IMR-90 (cell line): ENCODE measurements at regions not wholly inside any gene's neighbourhood (a gene's known extent, or its start where the extent isn't known, plus 50 kb on each side); places are given as distances from the start of the nearest gene placed in this dataset.

ENCODE experiments used
- ATAC-seq: fragments of 200-7000 bp; cut with Tn5 transposase; 2 replicates; pipeline ENCODE4 v1.9.1; 2020; ENCODE audit warnings: low read depth, mild to moderate bottlenecking, moderate library complexity
- BruUV-seq: library from RNA; stranded (reverse); fragments of 400-500 nt; replicated peaks from 2 replicates; lab custom pipeline; 2021; lab: Mats Ljungman, UMichigan
- CTCF ChIA-PET: fragments of 300-600 bp; formaldehyde crosslinking; extraction: SDS; loops from one replicate; lab custom pipeline; 2021; ENCODE audit warnings: antibody characterized with exemption; lab: Yijun Ruan, JAX
- POLR2A ChIA-PET: fragments of 300-600 bp; sonication (Branson Sonifier 250); formaldehyde crosslinking; loops from one replicate; lab custom pipeline; 2022; ENCODE audit warnings: antibody characterized with exemption; ENCODE audit not compliant: unreplicated experiment; lab: Charles Lee
- DNase-seq: peaks from one replicate; pipeline ENCODE4 v3.0.0; 2013
- H2AFZ ChIP-seq: replicated peaks from 2 replicates; pipeline ENCODE3; 2013; ENCODE audit warnings: low read length, mild to moderate bottlenecking; ENCODE audit not compliant: poor library complexity
- H2AK5ac ChIP-seq: 2 replicates; pipeline ENCODE4 v1.6.1; 2013; ENCODE audit warnings: low read depth, low read length, inconsistent platforms
- H2AK9ac ChIP-seq: replicated peaks from 2 replicates; pipeline ENCODE3; 2013; ENCODE audit warnings: mild to moderate bottlenecking, low read depth, low read length, moderate library complexity; ENCODE audit not compliant: poor library complexity
- H2BK120ac ChIP-seq: 2 replicates; pipeline ENCODE4 v1.6.1; 2013; ENCODE audit warnings: low read depth, low read length, inconsistent platforms
- H2BK15ac ChIP-seq: 3 replicates; pipeline ENCODE4 v1.6.1; 2013; ENCODE audit warnings: low read depth, low read length, inconsistent platforms
- H2BK20ac ChIP-seq: 2 replicates; pipeline ENCODE4 v1.6.1; 2013; ENCODE audit warnings: low read depth, mild to moderate bottlenecking, inconsistent platforms, low read length, moderate library complexity
- H2BK5ac ChIP-seq: 2 replicates; pipeline ENCODE4 v1.6.1; 2013; ENCODE audit warnings: mild to moderate bottlenecking, low read depth, low read length, inconsistent platforms; ENCODE audit not compliant: poor library complexity, severe bottlenecking
- H3K14ac ChIP-seq: replicated peaks from 2 replicates; pipeline ENCODE4 v1.6.1; 2013; ENCODE audit warnings: low read depth, low read length, inconsistent platforms
- H3K18ac ChIP-seq: 2 replicates; pipeline ENCODE4 v1.6.1; 2013; ENCODE audit warnings: low read depth, low read length, control low read depth
- H3K23ac ChIP-seq: 2 replicates; pipeline ENCODE4 v1.6.1; 2013; ENCODE audit warnings: low read depth, low read length, inconsistent platforms
- H3K27ac ChIP-seq: 2 replicates; pipeline ENCODE4 v1.5.1; 2013; ENCODE audit warnings: mild to moderate bottlenecking, control low read depth, low read length; ENCODE audit not compliant: insufficient read depth
- H3K27me3 ChIP-seq: 2 replicates; pipeline ENCODE4 v1.6.1; 2013; ENCODE audit warnings: low read length; ENCODE audit not compliant: control insufficient read depth, insufficient read depth
- H3K36me3 ChIP-seq: 2 replicates; pipeline ENCODE4 v1.6.1; 2013; ENCODE audit warnings: low read length, mixed read lengths; ENCODE audit not compliant: control insufficient read depth, insufficient read depth
- H3K4ac ChIP-seq: 2 replicates; pipeline ENCODE4 v1.6.1; 2013; ENCODE audit warnings: low read depth, low read length, inconsistent platforms
- H3K4me1 ChIP-seq: 2 replicates; pipeline ENCODE4 v1.6.1; 2013; ENCODE audit warnings: low read length, mixed read lengths; ENCODE audit not compliant: control insufficient read depth, insufficient read depth
- H3K4me2 ChIP-seq: 2 replicates; pipeline ENCODE4 v1.6.1; 2013; ENCODE audit warnings: low read depth, mild to moderate bottlenecking, control low read depth, low read length, moderate library complexity
- H3K4me3 ChIP-seq: 2 replicates; pipeline ENCODE4 v1.5.1; 2013; ENCODE audit warnings: low read depth, mild to moderate bottlenecking, control low read depth, low read length, moderate library complexity; ENCODE audit not compliant: insufficient read depth
- H3K56ac ChIP-seq: 2 replicates; pipeline ENCODE4 v1.6.1; 2013; ENCODE audit warnings: low read length, inconsistent platforms; ENCODE audit not compliant: insufficient read depth; ENCODE audit errors: extremely low read depth
- H3K79me1 ChIP-seq, 2 experiments: 2 replicates each; pipeline ENCODE4 v1.6.1; 2013; ENCODE audit warnings: low read length in 2 of 2, inconsistent platforms in 1 of 2, low read depth in 1 of 2
- H3K9ac ChIP-seq: 2 replicates; pipeline ENCODE4 v1.6.1; 2013; ENCODE audit warnings: low read depth, low read length, control low read depth
- H3K9me1 ChIP-seq: 2 replicates; pipeline ENCODE4 v1.6.1; 2013; ENCODE audit warnings: low read length, inconsistent platforms; ENCODE audit not compliant: insufficient read depth
- H3K9me3 ChIP-seq: 2 replicates; pipeline ENCODE4 v1.6.1; 2013; ENCODE audit warnings: low read length; ENCODE audit not compliant: control insufficient read depth, insufficient read depth
- H4K20me1 ChIP-seq: 2 replicates; pipeline ENCODE4 v1.6.1; 2013; ENCODE audit warnings: low read length, inconsistent platforms; ENCODE audit not compliant: insufficient read depth
- H4K5ac ChIP-seq: 2 replicates; pipeline ENCODE4 v1.6.1; 2013; ENCODE audit warnings: mild to moderate bottlenecking, low read depth, low read length, control low read depth
- H4K8ac ChIP-seq, 2 experiments: 2 replicates each; pipeline ENCODE4 v1.6.1; 2013; ENCODE audit warnings: low read depth in 2 of 2, low read length in 2 of 2, control low read depth in 1 of 2, inconsistent platforms in 1 of 2
- H4K91ac ChIP-seq: 2 replicates; pipeline ENCODE4 v1.6.1; 2013; ENCODE audit warnings: low read depth, low read length, inconsistent platforms; ENCODE audit not compliant: insufficient read depth
- BHLHE40 ChIP-seq: fragments of 150-350 bp; IDR thresholded peaks from 2 replicates; pipeline ENCODE4 v1.6.1; 2016; ENCODE audit warnings: mild to moderate bottlenecking, low read depth, low read length
- CEBPB ChIP-seq: IDR thresholded peaks from 2 replicates; pipeline ENCODE4 v1.6.1; 2012; ENCODE audit warnings: low read depth, low read length, improper control_type of control experiment
- CHD1 ChIP-seq: IDR thresholded peaks from 2 replicates; pipeline ENCODE4 v1.6.1; 2012; ENCODE audit warnings: low read depth, low read length, improper control_type of control experiment
- CTCF ChIP-seq: conservative IDR thresholded peaks from 2 replicates; pipeline ENCODE4 v1.5.1; 2012; ENCODE audit warnings: mild to moderate bottlenecking, low read depth, low read length, improper control_type of control experiment
- ELK1 ChIP-seq: fragments of 150-350 bp; IDR thresholded peaks from 2 replicates; pipeline ENCODE4 v1.6.1; 2016; ENCODE audit warnings: low read depth, mild to moderate bottlenecking, low read length, moderate library complexity, borderline replicate concordance
- FOS ChIP-seq: fragments of 150-350 bp; IDR thresholded peaks from 2 replicates; pipeline ENCODE4 v1.6.1; 2016; ENCODE audit warnings: low read depth, low read length
- MAFK ChIP-seq: IDR thresholded peaks from 2 replicates; pipeline ENCODE4 v1.6.1; 2012; ENCODE audit warnings: low read depth, low read length, improper control_type of control experiment
- MAZ ChIP-seq: IDR thresholded peaks from 2 replicates; pipeline ENCODE4 v1.6.1; 2012; ENCODE audit warnings: low read depth, mild to moderate bottlenecking, low read length, improper control_type of control experiment, moderate library complexity, borderline replicate concordance
- MXI1 ChIP-seq: IDR thresholded peaks from 2 replicates; pipeline ENCODE4 v1.6.1; 2012; ENCODE audit warnings: low read depth, mild to moderate bottlenecking, low read length, moderate library complexity, borderline replicate concordance
- NFE2L2 ChIP-seq: fragments of 150-350 bp; IDR thresholded peaks from 2 replicates; pipeline ENCODE4 v1.6.1; 2016; ENCODE audit warnings: low read depth, mild to moderate bottlenecking, low read length
- POLR2A ChIP-seq: IDR thresholded peaks from 2 replicates; pipeline ENCODE4 v1.6.1; 2012; ENCODE audit warnings: mild to moderate bottlenecking, low read depth, low read length
- RFX5 ChIP-seq: IDR thresholded peaks from 2 replicates; pipeline ENCODE4 v1.8.0; 2012; ENCODE audit warnings: low read depth, mild to moderate bottlenecking, low read length, moderate library complexity
- SMC3 ChIP-seq: fragments of 150-350 bp; IDR thresholded peaks from 2 replicates; pipeline ENCODE4 v1.6.1; 2016; ENCODE audit warnings: low read depth, mild to moderate bottlenecking, antibody characterized with exemption, low read length, moderate library complexity
- USF2 ChIP-seq: fragments of 150-350 bp; IDR thresholded peaks from 2 replicates; pipeline ENCODE4 v1.6.1; 2017; ENCODE audit warnings: mild to moderate bottlenecking, antibody characterized with exemption, low read length, low read depth
- WGBS, 2 experiments: methylation state at CpG; one replicate each; pipeline versions ENCODE4 v1.1.5 to v1.1.7; 2013; ENCODE audit warnings: missing lambda C conversion rate in 2 of 2; ENCODE audit not compliant: insufficient read length in 1 of 2; ENCODE audit errors: extremely low coverage in 2 of 2; 5-methylcytosine and 5-hydroxymethylcytosine counted together
- dilution Hi-C: fragments of 300-500 bp; cut with HindIII; formaldehyde crosslinking; loops from one replicate; pipeline ENCODE4 v1.14.3; 2018; ENCODE audit warnings: low sequenced_read_pairs; ENCODE audit not compliant: unreplicated experiment
- in situ Hi-C: fragments of 300-500 bp; cut with MboI; formaldehyde crosslinking; loops from 3 replicates; pipeline ENCODE4 v1.14.3; 2019; ENCODE audit warnings: low sequenced_read_pairs, inconsistent platforms, mixed read lengths
- intact Hi-C: fragments of 100-400 bp; cut with micrococcal nuclease; formaldehyde crosslinking; loops from 2 replicates; pipeline ENCODE4 v1.10.0; 2022

GRCh38 chr9:7561527-7562080, 238.0 kb downstream of the DMAC1 start:
- H3K27me3 ChIP-seq = no peaks in the 10 kb centered on the region
- TF ChIP-seq NFE2L2 = no peak
- TF ChIP-seq CEBPB = no peak
- no peak for TF ChIP-seq SMC3
- TF ChIP-seq ELK1 = no peak
- no peak for TF ChIP-seq RFX5
- TF ChIP-seq POLR2A = no peak
- TF ChIP-seq MXI1 = no peak
- TF ChIP-seq CTCF = no peak
- TF ChIP-seq MAFK = no peak
- TF ChIP-seq MAZ = no peak
- TF ChIP-seq FOS = no peak
- no peak for TF ChIP-seq CHD1
- no peak for TF ChIP-seq USF2
- TF ChIP-seq BHLHE40 = no peak
- no peak overlapping the region for H2AK5ac ChIP-seq
- H3K27ac ChIP-seq = no peak overlapping the region
- no peak overlapping the region for H3K4me2 ChIP-seq
- H3K79me1 ChIP-seq = no peaks in the 10 kb centered on the region
- H3K4ac ChIP-seq = no peak overlapping the region
- ChIA-PET CTCF (no interaction called here), POLR2A (no interaction called here)
- H3K9ac ChIP-seq = no peak overlapping the region
- intact Hi-C loops = no loop called here
- no peak overlapping the region for H2AK9ac ChIP-seq
- H4K20me1 ChIP-seq = no peaks in the 10 kb centered on the region
- no peak overlapping the region for H3K4me3 ChIP-seq
- H2BK5ac ChIP-seq = no peak overlapping the region
- H3K9me1 ChIP-seq = no peaks in the 10 kb centered on the region
- no peak overlapping the region for H2BK20ac ChIP-seq
- ATAC-seq = no peak
- H4K5ac ChIP-seq = no peak overlapping the region
- H3K4me1 ChIP-seq = no peaks in the 10 kb centered on the region
- H2AFZ ChIP-seq = no peak overlapping the region
- dilution Hi-C loops = no loop called here
- H3K36me3 ChIP-seq = no peaks in the 10 kb centered on the region
- H2BK120ac ChIP-seq = no peak overlapping the region
- H3K9me3 ChIP-seq = no peaks in the 10 kb centered on the region
- H3K18ac ChIP-seq = no peak overlapping the region
- BruUV-seq = no TSS peak
- no peak overlapping the region for H2BK15ac ChIP-seq
- no peak overlapping the region for H4K8ac ChIP-seq
- WGBS, 2 experiments = no CpG with 5 or more reads among the region's 6 CpGs
- H3K56ac ChIP-seq = no peak overlapping the region
- no peak for DNase-seq
- H3K14ac ChIP-seq = no peak overlapping the region
- no peak overlapping the region for H3K23ac ChIP-seq
- no peak overlapping the region for H4K91ac ChIP-seq
- in situ Hi-C loops = no loop called here
